BE2C (cell line): ENCODE measurements at regions not wholly inside any gene's neighbourhood (a gene's known extent, or its start where the extent isn't known, plus 50 kb on each side); places are given as distances from the start of the nearest gene placed in this dataset.

ENCODE experiments used
- DNase-seq: peaks from one replicate; pipeline ENCODE4 v3.0.0-alpha.2; 2020
- H3K27me3 ChIP-seq: fragments of 250-450 bp; sonication (Bioruptor Pico); 2 replicates; pipeline ENCODE4 v1.5.1; 2020; ENCODE audit warnings: mild to moderate bottlenecking
- H3K36me3 ChIP-seq: fragments of 250-450 bp; sonication (Bioruptor Pico); 2 replicates; pipeline ENCODE4 v1.5.1; 2020; ENCODE audit warnings: mild to moderate bottlenecking
- H3K4me1 ChIP-seq: fragments of 250-450 bp; sonication (Bioruptor Pico); 2 replicates; pipeline ENCODE4 v1.5.1; 2020
- H3K4me3 ChIP-seq: 2 replicates; pipeline ENCODE4 v1.5.1; 2011; ENCODE audit warnings: low read depth, low read length
- H3K9me3 ChIP-seq: fragments of 250-450 bp; sonication (Bioruptor Pico); 2 replicates; pipeline ENCODE4 v1.5.1; 2020
- TF ChIP-seq, protein P1 (sequence below): IDR thresholded peaks from 2 replicates; pipeline ENCODE4 v1.5.1; 2012; ENCODE audit warnings: mild to moderate bottlenecking, low read depth, low read length

- Histone ChIP-seq H3K36me3 (no peaks in the 10 kb centered on the region), H3K9me3 (no peaks in the 10 kb centered on the region), H3K4me3 (no peak overlapping the region), H3K4me1 (no peaks in the 10 kb centered on the region), H3K27me3 (no peaks in the 10 kb centered on the region)
- DNase-seq = no peak
- TF ChIP-seq, protein P1, sequence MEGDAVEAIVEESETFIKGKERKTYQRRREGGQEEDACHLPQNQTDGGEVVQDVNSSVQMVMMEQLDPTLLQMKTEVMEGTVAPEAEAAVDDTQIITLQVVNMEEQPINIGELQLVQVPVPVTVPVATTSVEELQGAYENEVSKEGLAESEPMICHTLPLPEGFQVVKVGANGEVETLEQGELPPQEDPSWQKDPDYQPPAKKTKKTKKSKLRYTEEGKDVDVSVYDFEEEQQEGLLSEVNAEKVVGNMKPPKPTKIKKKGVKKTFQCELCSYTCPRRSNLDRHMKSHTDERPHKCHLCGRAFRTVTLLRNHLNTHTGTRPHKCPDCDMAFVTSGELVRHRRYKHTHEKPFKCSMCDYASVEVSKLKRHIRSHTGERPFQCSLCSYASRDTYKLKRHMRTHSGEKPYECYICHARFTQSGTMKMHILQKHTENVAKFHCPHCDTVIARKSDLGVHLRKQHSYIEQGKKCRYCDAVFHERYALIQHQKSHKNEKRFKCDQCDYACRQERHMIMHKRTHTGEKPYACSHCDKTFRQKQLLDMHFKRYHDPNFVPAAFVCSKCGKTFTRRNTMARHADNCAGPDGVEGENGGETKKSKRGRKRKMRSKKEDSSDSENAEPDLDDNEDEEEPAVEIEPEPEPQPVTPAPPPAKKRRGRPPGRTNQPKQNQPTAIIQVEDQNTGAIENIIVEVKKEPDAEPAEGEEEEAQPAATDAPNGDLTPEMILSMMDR = no peak
Measured at GRCh38 chr11:127249576-127249975, 249.0 kb upstream of the KIRREL3 start.

GRCh38 chr11:127248476-127248875 lies 247.9 kb upstream of the KIRREL3 start:
- no peak for DNase-seq
- Histone ChIP-seq H3K9me3 (no peaks in the 10 kb centered on the region), H3K4me1 (no peaks in the 10 kb centered on the region), H3K36me3 (no peaks in the 10 kb centered on the region), H3K27me3 (no peaks in the 10 kb centered on the region), H3K4me3 (no peak overlapping the region)
- TF ChIP-seq, protein P1 = no peak

GRCh38 chr11:127247261-127247851 lies 246.8 kb upstream of the KIRREL3 start:
- no peaks in the 10 kb centered on the region for H3K36me3 ChIP-seq
- no peak overlapping the region for H3K4me3 ChIP-seq
- H3K27me3 ChIP-seq = no peaks in the 10 kb centered on the region
- no peak for DNase-seq
- H3K9me3 ChIP-seq = no peaks in the 10 kb centered on the region
- TF ChIP-seq, protein P1 = no peak
- H3K4me1 ChIP-seq = no peaks in the 10 kb centered on the region

DNA sequence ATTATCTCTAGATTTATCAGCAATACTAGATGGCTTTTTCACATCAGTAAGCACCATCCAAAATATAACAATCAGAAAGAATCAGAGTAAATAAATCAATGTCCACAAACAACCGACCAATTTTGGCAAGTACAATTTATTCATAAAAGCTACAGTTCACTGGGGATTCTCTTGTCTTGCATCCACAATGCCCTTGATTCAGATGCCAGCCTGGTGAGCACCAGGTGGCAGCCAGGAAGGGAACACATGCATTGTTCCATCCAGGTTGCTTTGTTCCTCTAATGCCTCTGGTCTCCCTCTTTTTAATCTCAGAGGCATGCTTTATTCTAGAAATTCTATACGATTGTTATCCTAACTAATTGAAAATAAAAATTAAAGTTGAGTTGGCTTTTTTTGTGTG lies 242.1 kb upstream of the KIRREL3 start:
- TF ChIP-seq, protein P1 = no peak
- no peak overlapping the region for H3K4me3 ChIP-seq
- no peak for DNase-seq
- no peaks in the 10 kb centered on the region for H3K36me3 ChIP-seq
- no peaks in the 10 kb centered on the region for H3K27me3 ChIP-seq
- H3K9me3 ChIP-seq = no peaks in the 10 kb centered on the region
- H3K4me1 ChIP-seq = no peaks in the 10 kb centered on the region

DNA sequence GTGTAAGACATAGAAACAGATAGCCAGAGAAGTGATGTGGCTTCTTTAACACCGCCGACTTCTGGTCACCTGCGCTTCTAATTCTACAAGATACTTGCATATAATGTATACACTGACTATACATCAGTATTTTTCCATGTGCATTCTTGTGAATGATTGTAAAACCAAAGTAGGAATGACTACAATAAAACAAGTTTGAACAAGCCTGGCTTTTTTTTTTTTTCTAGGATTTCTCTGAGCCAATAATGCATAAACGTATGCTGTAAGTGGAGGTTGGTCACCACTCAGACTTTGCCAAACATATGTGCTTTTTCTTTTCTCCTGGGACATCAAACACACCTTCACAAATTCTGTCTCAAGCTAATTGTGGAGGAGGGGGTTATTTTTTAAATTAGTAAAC lies 237.8 kb upstream of the KIRREL3 start:
- no peaks in the 10 kb centered on the region for H3K36me3 ChIP-seq
- TF ChIP-seq, protein P1 = no peak
- DNase-seq = no peak
- no peaks in the 10 kb centered on the region for H3K4me1 ChIP-seq
- H3K4me3 ChIP-seq = no peak overlapping the region
- no peaks in the 10 kb centered on the region for H3K9me3 ChIP-seq
- H3K27me3 ChIP-seq = no peaks in the 10 kb centered on the region

DNA sequence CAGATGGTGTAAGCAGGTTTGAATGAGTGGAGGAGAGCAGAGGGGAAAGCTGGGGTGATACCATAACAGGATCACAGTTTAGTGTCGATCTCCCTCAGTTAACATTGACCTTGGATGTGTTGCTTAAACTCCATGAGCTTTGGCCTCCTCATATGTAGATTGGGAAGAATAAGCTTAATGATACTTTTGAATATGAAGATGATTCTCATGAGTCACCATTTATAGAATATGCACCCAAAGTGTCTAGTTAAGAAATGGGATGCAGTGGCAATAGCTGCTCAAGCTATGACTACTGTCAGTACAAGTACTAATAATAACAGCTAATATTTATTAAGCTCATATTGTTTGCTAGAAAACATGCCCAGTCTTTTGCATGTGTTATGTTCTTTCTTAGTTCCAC lies 236.2 kb upstream of the KIRREL3 start:
- Histone ChIP-seq H3K4me1 (no peaks in the 10 kb centered on the region), H3K27me3 (no peaks in the 10 kb centered on the region), H3K36me3 (no peaks in the 10 kb centered on the region), H3K9me3 (no peaks in the 10 kb centered on the region), H3K4me3 (no peak overlapping the region)
- DNase-seq = no peak
- TF ChIP-seq, protein P1 = no peak
